Stimulated activated CD4-positive, alpha-beta T cell treated with anti-CD3 and anti-CD28 coated beads, Interleukin-4, amount 100 ng/mL, for 4 hours (primary cell): ENCODE measurements at regions not wholly inside any gene's neighbourhood (a gene's known extent, or its start where the extent isn't known, plus 50 kb on each side); places are given as distances from the start of the nearest gene placed in this dataset.
"Not testable (repeated sequence)": the region's sequence is repeated elsewhere in the genome, so short reads cannot be mapped to it uniquely, and the experiment has no call there.

Experiments used
- DNase-seq, 2 experiments: peaks; one replicate each; pipeline ENCODE4 v3.0.0-alpha.2; 2020

- no peak for DNase-seq
These were observed 51.8 kb upstream of the PMAIP1 start for GRCh38 chr18:59848002-59848401.

- not testable (repeated sequence) for DNase-seq
These were observed 52.3 kb upstream of the PMAIP1 start for GRCh38 chr18:59847491-59847846.

- DNase-seq = peak; percentile 3 to 8
These were observed 52.8 kb upstream of the PMAIP1 start for GRCh38 chr18:59846814-59847490.

- DNase-seq = no peak
These were observed 56.8 kb upstream of the PMAIP1 start for GRCh38 chr18:59842947-59843346.

GRCh38 chr18:59839931-59840685, 59.7 kb upstream of the PMAIP1 start:
- DNase-seq = no peak

GRCh38 chr18:59839246-59839645, 60.5 kb upstream of the PMAIP1 start:
- no peak for DNase-seq

GRCh38 chr18:59837586-59837985, 62.2 kb upstream of the PMAIP1 start:
- peak; percentile 16 to 40 for DNase-seq

GRCh38 chr18:59835605-59836379, 64.0 kb upstream of the PMAIP1 start:
- DNase-seq = no peak

GRCh38 chr18:59834267-59834666, 65.5 kb upstream of the PMAIP1 start:
- DNase-seq = no peak

GRCh38 chr18:59833785-59834184, 66.0 kb upstream of the PMAIP1 start:
- no peak for DNase-seq

- DNase-seq = peak in 1 of 2 experiments; percentile 10
These were observed 76.1 kb upstream of the PMAIP1 start for GRCh38 chr18:59823596-59824195.

GRCh38 chr18:59822612-59823550, 76.9 kb upstream of the PMAIP1 start:
- DNase-seq = no peak

- DNase-seq = no peak
These were observed 77.8 kb upstream of the PMAIP1 start for GRCh38 chr18:59821983-59822382.

- DNase-seq = no peak
These were observed 79.1 kb upstream of the PMAIP1 start for GRCh38 chr18:59820663-59821062.

GRCh38 chr18:59818769-59819168, 81.0 kb upstream of the PMAIP1 start:
- no peak for DNase-seq

GRCh38 chr18:59814891-59815290, 84.9 kb upstream of the PMAIP1 start:
- no peak for DNase-seq

- no peak for DNase-seq
These were observed 85.9 kb upstream of the PMAIP1 start for GRCh38 chr18:59813942-59814341.

GRCh38 chr18:59810735-59811520, 88.9 kb upstream of the PMAIP1 start:
- DNase-seq = no peak

- DNase-seq = no peak
These were observed 89.6 kb upstream of the PMAIP1 start for GRCh38 chr18:59810183-59810582.

- DNase-seq = no peak
These were observed 97.8 kb upstream of the PMAIP1 start for GRCh38 chr18:59802031-59802430.

- no peak for DNase-seq
These were observed 98.2 kb upstream of the PMAIP1 start for GRCh38 chr18:59801576-59801975.
